Hepatocyte (in vitro differentiated cells): ENCODE measurements at regions not wholly inside any gene's neighbourhood (a gene's known extent, or its start where the extent isn't known, plus 50 kb on each side); places are given as distances from the start of the nearest gene placed in this dataset.

Source experiments
- CTCF ChIP-seq: fragments of 200-600 bp; sonication (generic); IDR thresholded peaks from 2 replicates; pipeline ENCODE4 v1.5.1; 2016; ENCODE audit warnings: antibody characterized with exemption, mild to moderate bottlenecking; ENCODE audit not compliant: poor library complexity
- EZH2 ChIP-seq: fragments of 200-600 bp; sonication (generic); IDR thresholded peaks from 2 replicates; pipeline ENCODE4 v1.6.1; 2016; ENCODE audit warnings: antibody characterized with exemption, mild to moderate bottlenecking, borderline replicate concordance

GRCh38 chr3:64792445-64792844 lies 104.6 kb upstream of the ADAMTS9 start:
- TF ChIP-seq EZH2: no peak
- TF ChIP-seq CTCF: no peak
